Transverse colon (tissue), 3 donors: ENCODE measurements at regions not wholly inside any gene's neighbourhood (a gene's known extent, or its start where the extent isn't known, plus 50 kb on each side); places are given as distances from the start of the nearest gene placed in this dataset.

Experiments
- POLR2A ChIP-seq: fragments of 450-650 bp; IDR thresholded peaks from one replicate; pipeline ENCODE4 v1.6.1; 2016; ENCODE audit warnings: antibody characterized with exemption, mild to moderate bottlenecking, moderate library complexity
- TF ChIP-seq, protein P1 (sequence below), 5 experiments: fragments of 200-600 bp in 3 of 5; fragments of 450-650 bp in 2 of 5; sonication (generic) in 3 of 5; IDR thresholded peaks; 1 replicate in 2 of 5; 2 replicates in 3 of 5; pipeline ENCODE4 v1.5.1; 2016 to 2017; ENCODE audit warnings: antibody characterized with exemption in 5 of 5, inconsistent platforms in 3 of 5, mild to moderate bottlenecking in 2 of 5, moderate library complexity in 1 of 5

DNA sequence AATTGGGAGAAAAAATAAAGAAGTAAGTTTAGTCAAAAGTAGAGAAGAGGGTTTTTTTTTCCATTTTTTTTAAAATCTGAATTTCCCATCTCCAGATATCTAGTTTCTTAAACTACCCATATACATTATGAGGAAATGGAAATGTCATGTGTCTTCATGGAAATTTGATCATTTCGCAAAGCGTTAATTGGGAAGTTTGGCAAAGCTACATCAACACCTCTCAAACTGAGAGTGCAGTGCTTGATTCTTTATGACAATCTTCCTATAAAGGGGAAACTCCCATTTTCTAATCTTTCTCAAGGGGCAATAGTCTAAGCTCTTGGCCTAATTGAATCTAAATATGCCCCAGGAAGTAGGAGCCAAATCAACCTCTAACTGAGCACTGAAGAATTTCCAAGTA lies 110.4 kb upstream of the INHBA start:
- TF ChIP-seq, protein P1, sequence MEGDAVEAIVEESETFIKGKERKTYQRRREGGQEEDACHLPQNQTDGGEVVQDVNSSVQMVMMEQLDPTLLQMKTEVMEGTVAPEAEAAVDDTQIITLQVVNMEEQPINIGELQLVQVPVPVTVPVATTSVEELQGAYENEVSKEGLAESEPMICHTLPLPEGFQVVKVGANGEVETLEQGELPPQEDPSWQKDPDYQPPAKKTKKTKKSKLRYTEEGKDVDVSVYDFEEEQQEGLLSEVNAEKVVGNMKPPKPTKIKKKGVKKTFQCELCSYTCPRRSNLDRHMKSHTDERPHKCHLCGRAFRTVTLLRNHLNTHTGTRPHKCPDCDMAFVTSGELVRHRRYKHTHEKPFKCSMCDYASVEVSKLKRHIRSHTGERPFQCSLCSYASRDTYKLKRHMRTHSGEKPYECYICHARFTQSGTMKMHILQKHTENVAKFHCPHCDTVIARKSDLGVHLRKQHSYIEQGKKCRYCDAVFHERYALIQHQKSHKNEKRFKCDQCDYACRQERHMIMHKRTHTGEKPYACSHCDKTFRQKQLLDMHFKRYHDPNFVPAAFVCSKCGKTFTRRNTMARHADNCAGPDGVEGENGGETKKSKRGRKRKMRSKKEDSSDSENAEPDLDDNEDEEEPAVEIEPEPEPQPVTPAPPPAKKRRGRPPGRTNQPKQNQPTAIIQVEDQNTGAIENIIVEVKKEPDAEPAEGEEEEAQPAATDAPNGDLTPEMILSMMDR (IDR thresholded peaks at IDR 0.05): no peak
- no peak for TF ChIP-seq POLR2A
